MM.1S (cell line): ENCODE measurements at regions not wholly inside any gene's neighbourhood (a gene's known extent, or its start where the extent isn't known, plus 50 kb on each side); places are given as distances from the start of the nearest gene placed in this dataset.

ENCODE experiments used
- DNase-seq: peaks from one replicate; pipeline ENCODE4 v3.0.0-alpha.2; 2015
- H2AFZ ChIP-seq: fragments of 300-600 bp; sonication (generic); 2 replicates; pipeline ENCODE4 v1.6.0; 2016; ENCODE audit warnings: antibody characterized with exemption, low read length
- H3F3A ChIP-seq: fragments of 300-600 bp; sonication (generic); 2 replicates; pipeline ENCODE4 v1.6.1; 2016; ENCODE audit warnings: mild to moderate bottlenecking, antibody characterized with exemption, low read length, moderate library complexity, mixed read lengths; ENCODE audit not compliant: insufficient read depth
- H3K27ac ChIP-seq: fragments of 300-600 bp; sonication (generic); 2 replicates; pipeline ENCODE4 v1.5.1; 2016; ENCODE audit warnings: mild to moderate bottlenecking, low read length
- H3K27me3 ChIP-seq: fragments of 300-600 bp; sonication (generic); replicated peaks from 2 replicates; pipeline ENCODE4 v1.6.0; 2016; ENCODE audit warnings: low read length; ENCODE audit not compliant: insufficient read depth
- H3K36me3 ChIP-seq: fragments of 300-600 bp; sonication (generic); replicated peaks from 2 replicates; pipeline ENCODE4 v1.6.1; 2016; ENCODE audit warnings: mild to moderate bottlenecking, low read length, mixed read lengths; ENCODE audit not compliant: insufficient read depth
- H3K4me1 ChIP-seq: fragments of 300-600 bp; sonication (generic); 2 replicates; pipeline ENCODE4 v1.6.1; 2016; ENCODE audit warnings: low read length, mixed read lengths
- H3K4me2 ChIP-seq: fragments of 300-600 bp; sonication (generic); 2 replicates; pipeline ENCODE4 v1.6.0; 2016; ENCODE audit warnings: low read depth, low read length
- H3K4me3 ChIP-seq: fragments of 300-600 bp; sonication (generic); 2 replicates; pipeline ENCODE4 v1.5.1; 2016; ENCODE audit warnings: low read length, mixed read lengths
- H3K79me2 ChIP-seq: fragments of 300-600 bp; sonication (generic); 2 replicates; pipeline ENCODE4 v1.6.1; 2016; ENCODE audit warnings: mixed run types, low read length, mixed read lengths
- H3K9ac ChIP-seq: fragments of 300-600 bp; sonication (generic); 2 replicates; pipeline ENCODE4 v1.6.1; 2016; ENCODE audit warnings: low read length, mixed read lengths
- H3K9me2 ChIP-seq: fragments of 300-600 bp; sonication (generic); replicated peaks from 2 replicates; pipeline ENCODE4 v1.6.1; 2016; ENCODE audit warnings: mild to moderate bottlenecking, low read length, mixed read lengths; ENCODE audit not compliant: insufficient read depth
- H3K9me3 ChIP-seq: fragments of 300-600 bp; sonication (generic); replicated peaks from 2 replicates; pipeline ENCODE4 v1.6.1; 2016; ENCODE audit warnings: mild to moderate bottlenecking, low read length, mixed read lengths; ENCODE audit not compliant: insufficient read depth
- H4K20me1 ChIP-seq: fragments of 300-600 bp; sonication (generic); 2 replicates; pipeline ENCODE4 v1.6.1; 2016; ENCODE audit warnings: mild to moderate bottlenecking, low read length, moderate library complexity, mixed read lengths; ENCODE audit not compliant: insufficient read depth
- CTCF ChIP-seq: fragments of 300-600 bp; sonication (generic); IDR thresholded peaks from 2 replicates; pipeline ENCODE4 v1.5.1; 2016; ENCODE audit warnings: antibody characterized with exemption, low read length, mixed read lengths
- EZH2 ChIP-seq: fragments of 300-600 bp; sonication (generic); optimal IDR thresholded peaks from 2 replicates; pipeline ENCODE3; 2017; ENCODE audit warnings: low read depth, mild to moderate bottlenecking, antibody characterized with exemption, low read length, mixed read lengths
- EZH2phosphoT487 ChIP-seq: fragments of 300-600 bp; sonication (generic); IDR thresholded peaks from 2 replicates; pipeline ENCODE4 v1.6.1; 2018; ENCODE audit warnings: antibody characterized with exemption, low read length

DNA sequence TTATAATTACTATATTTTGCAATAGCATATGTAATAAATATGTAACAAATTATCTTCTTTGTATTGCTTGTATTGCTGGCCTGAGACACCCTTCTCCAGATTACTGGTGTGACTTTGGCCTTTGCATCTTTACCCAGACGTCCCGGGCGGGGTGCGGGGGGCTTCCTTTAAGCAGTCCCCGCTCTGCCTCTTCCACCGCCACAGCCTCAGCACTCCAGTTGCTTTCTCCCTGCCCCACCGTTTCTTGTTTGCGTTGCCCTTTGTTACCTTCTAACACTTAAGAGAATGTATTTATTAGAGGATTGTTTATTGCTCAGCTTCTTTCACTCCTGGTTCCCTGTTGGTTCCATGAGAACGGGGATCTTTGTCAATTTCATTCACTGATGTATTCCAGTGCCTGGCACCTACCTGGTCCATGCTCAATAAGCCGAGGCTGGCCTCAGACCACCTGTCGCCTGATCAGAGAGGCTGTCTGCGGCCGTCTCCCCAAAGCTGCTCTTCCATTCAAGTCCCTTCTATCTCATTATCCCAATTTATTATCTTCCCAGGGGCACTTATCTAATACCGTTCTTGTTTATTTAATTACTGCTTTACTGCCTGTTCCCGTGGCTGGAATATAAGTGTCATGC, 100.5 kb upstream of the RFLNA start:
- Histone ChIP-seq H3K9me2 (no peaks in the 10 kb centered on the region), H3K79me2 (no peaks in the 10 kb centered on the region), H3K4me3 (no peak overlapping the region), H3K27me3 (no peaks in the 10 kb centered on the region), H2AFZ (no peak overlapping the region), H3K27ac (no peak overlapping the region), H3K4me1 (no peaks in the 10 kb centered on the region), H3K36me3 (no peaks in the 10 kb centered on the region), H4K20me1 (no peaks in the 10 kb centered on the region), H3K4me2 (no peak overlapping the region), H3K9me3 (no peaks in the 10 kb centered on the region), H3F3A (no peaks in the 10 kb centered on the region), H3K9ac (no peak overlapping the region)
- TF ChIP-seq EZH2phosphoT487, result no peak
- no peak for TF ChIP-seq EZH2
- no peak for TF ChIP-seq CTCF
- DNase-seq, result no peak

DNA sequence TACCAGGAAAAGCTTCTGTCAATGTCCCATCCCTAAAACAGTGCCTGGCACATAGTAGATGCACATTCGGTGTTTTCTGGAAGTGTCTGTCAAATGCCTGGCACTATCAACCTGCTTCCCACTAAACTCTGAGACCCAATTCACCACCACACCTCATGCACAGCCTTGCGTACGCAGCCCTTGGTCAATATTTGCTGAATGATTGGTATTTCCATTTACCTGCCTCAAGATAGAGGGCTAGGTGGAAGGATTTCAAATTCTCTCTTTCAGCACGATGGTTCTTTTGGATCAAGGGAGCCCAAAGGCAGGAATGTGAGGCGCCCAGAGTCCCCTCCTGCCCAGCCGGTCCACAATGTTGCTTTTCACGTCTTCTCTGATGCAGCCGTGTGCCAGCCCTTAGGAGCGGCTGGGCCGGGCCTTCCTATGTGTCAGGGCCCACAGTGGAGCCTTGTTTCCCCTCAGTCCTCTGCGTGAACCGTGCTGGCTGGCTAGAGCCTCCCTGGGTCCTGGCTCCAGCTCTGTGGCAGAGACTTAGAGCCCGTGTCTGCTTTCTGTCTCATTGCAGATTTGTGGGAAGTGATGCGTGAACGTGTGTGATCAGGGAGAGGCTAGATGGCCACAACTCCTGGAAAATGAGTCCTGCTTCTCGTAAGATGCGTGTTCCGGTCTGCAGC, 99.9 kb upstream of the RFLNA start:
- H3K4me2 ChIP-seq, result no peak overlapping the region
- no peak overlapping the region for H3K4me3 ChIP-seq
- H3K9me2 ChIP-seq, result no peaks in the 10 kb centered on the region
- H3K27ac ChIP-seq, result no peak overlapping the region
- no peak overlapping the region for H3K9ac ChIP-seq
- H3K27me3 ChIP-seq, result no peaks in the 10 kb centered on the region
- no peak for TF ChIP-seq EZH2phosphoT487
- TF ChIP-seq EZH2, result no peak
- TF ChIP-seq CTCF, result no peak
- H3K36me3 ChIP-seq, result no peaks in the 10 kb centered on the region
- no peak for DNase-seq
- no peak overlapping the region for H2AFZ ChIP-seq
- H3K9me3 ChIP-seq, result no peaks in the 10 kb centered on the region
- no peaks in the 10 kb centered on the region for H4K20me1 ChIP-seq
- no peaks in the 10 kb centered on the region for H3K79me2 ChIP-seq
- H3F3A ChIP-seq, result no peaks in the 10 kb centered on the region
- H3K4me1 ChIP-seq, result no peaks in the 10 kb centered on the region

DNA sequence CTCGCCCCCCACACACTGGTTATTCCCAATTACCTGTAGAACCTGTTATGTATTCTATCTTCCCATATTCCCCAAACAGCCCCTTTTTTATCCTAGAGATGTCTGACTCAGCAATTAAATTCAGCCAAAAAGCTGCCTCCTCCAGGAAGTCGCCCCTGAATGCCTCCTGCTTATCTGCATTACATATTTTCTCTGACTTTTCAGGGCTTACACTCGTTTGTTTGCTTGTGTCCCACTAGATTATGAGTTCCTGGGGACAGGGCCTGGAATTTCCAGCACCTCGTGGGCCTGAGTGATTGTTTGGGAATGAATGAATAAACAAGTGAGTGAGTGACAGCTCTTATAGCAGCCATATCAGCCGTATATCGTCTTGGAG, 99.3 kb upstream of the RFLNA start:
- DNase-seq, result no peak
- Histone ChIP-seq H3K9me3 (no peaks in the 10 kb centered on the region), H3K27ac (no peak overlapping the region), H3K36me3 (no peaks in the 10 kb centered on the region), H3K4me1 (no peaks in the 10 kb centered on the region), H3K4me3 (no peak overlapping the region), H2AFZ (no peak overlapping the region), H3K4me2 (no peak overlapping the region), H4K20me1 (no peaks in the 10 kb centered on the region), H3K79me2 (no peaks in the 10 kb centered on the region), H3K9ac (no peak overlapping the region), H3F3A (no peaks in the 10 kb centered on the region), H3K27me3 (no peaks in the 10 kb centered on the region), H3K9me2 (no peaks in the 10 kb centered on the region)
- TF ChIP-seq EZH2, result no peak
- TF ChIP-seq EZH2phosphoT487, result no peak
- TF ChIP-seq CTCF, result no peak
